ENCODE measurements at regions not wholly inside any gene's neighbourhood (a gene's known extent, or its start where the extent isn't known, plus 50 kb on each side); places are given as distances from the start of the nearest gene placed in this dataset.

GRCh38 chr3:34724916-34725499 is 914.3 kb upstream of the ARPP21 start:
- Mint-ChIP-seq H3K9me3 (peaks cover 0 to 7% (median 3%) of the 10 kb centered on the region in 3 donors), H3K27ac (no peak overlapping the region), H3K36me3 (no peaks in the 10 kb centered on the region), H3K4me3 (no peak overlapping the region), H3K4me1 (no peaks in the 10 kb centered on the region), H3K27me3 (peaks cover 0 to 3% of the 10 kb centered on the region in 2 donors)
- Histone ChIP-seq H3K9me3 (no peaks in the 10 kb centered on the region), H3K4me3 (ENCODE audit: control insufficient read depth in 1 of 2, extremely low read depth in 1 of 2, low read length in 1 of 2) (no peak overlapping the region), H3K4me1 (ENCODE audit: control insufficient read depth in 1 of 2, extremely low read depth in 1 of 2, insufficient read depth in 2 of 2, low read length in 2 of 2) (no peaks in the 10 kb centered on the region), H3K27ac (ENCODE audit: low read length) (no peak overlapping the region), H3K36me3 (ENCODE audit: control insufficient read depth in 2 of 2, extremely low read depth in 1 of 2, insufficient read depth in 1 of 2, low read length in 1 of 2) (no peaks in the 10 kb centered on the region), H3K27me3 (replicated peaks in 1 of 2; ENCODE audit: control insufficient read depth in 2 of 2, extremely low read depth in 1 of 2, insufficient read depth in 2 of 2, low read length in 1 of 2) (no peaks in the 10 kb centered on the region)
- DNase-seq (no peak), ATAC-seq (replicated peaks in 1 of 4) (no peak)
- no CpG with 5 or more reads among the region's 3 CpGs for WGBS (ENCODE audit: insufficient coverage)
- CTCF ChIA-PET, result no interaction called here
- POLR2A ChIA-PET, result no interaction called here

GRCh38 chr3:34725774-34726173 is 913.6 kb upstream of the ARPP21 start:
- Histone ChIP-seq H3K36me3 (ENCODE audit: control insufficient read depth in 2 of 2, extremely low read depth in 1 of 2, insufficient read depth in 1 of 2, low read length in 1 of 2) (no peaks in the 10 kb centered on the region), H3K4me3 (ENCODE audit: control insufficient read depth in 1 of 2, extremely low read depth in 1 of 2, low read length in 1 of 2) (no peak overlapping the region), H3K4me1 (ENCODE audit: control insufficient read depth in 1 of 2, extremely low read depth in 1 of 2, insufficient read depth in 2 of 2, low read length in 2 of 2) (no peaks in the 10 kb centered on the region), H3K27ac (ENCODE audit: low read length) (no peak overlapping the region), H3K9me3 (no peaks in the 10 kb centered on the region), H3K27me3 (replicated peaks in 1 of 2; ENCODE audit: control insufficient read depth in 2 of 2, extremely low read depth in 1 of 2, insufficient read depth in 2 of 2, low read length in 1 of 2) (no peaks in the 10 kb centered on the region)
- H3K4me3 Mint-ChIP-seq, result no peak overlapping the region
- CTCF ChIA-PET, result no interaction called here
- ATAC-seq (replicated peaks in 1 of 4), result no peak
- no peaks in the 10 kb centered on the region for H3K4me1 Mint-ChIP-seq
- H3K27me3 Mint-ChIP-seq, result peaks cover 0 to 3% of the 10 kb centered on the region in 2 donors
- no peaks in the 10 kb centered on the region for H3K36me3 Mint-ChIP-seq
- no peak for DNase-seq
- WGBS (ENCODE audit: insufficient coverage), result no CpG with 5 or more reads among the region's 2 CpGs
- no peak overlapping the region for H3K27ac Mint-ChIP-seq
- POLR2A ChIA-PET, result no interaction called here
- peaks cover 3 to 7% (median 6%) of the 10 kb centered on the region in 3 donors for H3K9me3 Mint-ChIP-seq

GRCh38 chr3:34727700-34728099 is 911.6 kb upstream of the ARPP21 start:
- no peak overlapping the region for H3K4me3 Mint-ChIP-seq
- ATAC-seq (replicated peaks in 1 of 4) (no peak), DNase-seq (no peak)
- H3K9me3 Mint-ChIP-seq, result peaks cover 3 to 11% (median 6%) of the 10 kb centered on the region in 3 donors
- POLR2A ChIA-PET, result no interaction called here
- CTCF ChIA-PET, result no interaction called here
- no CpG with 5 or more reads among the region's 2 CpGs for WGBS (ENCODE audit: insufficient coverage)
- no peaks in the 10 kb centered on the region for H3K4me1 Mint-ChIP-seq
- no peaks in the 10 kb centered on the region for H3K9me3 ChIP-seq
- no peak overlapping the region for H3K27ac ChIP-seq (ENCODE audit: low read length)
- no peaks in the 10 kb centered on the region for H3K36me3 Mint-ChIP-seq
- peaks cover 0 to 3% of the 10 kb centered on the region in 2 donors for H3K27me3 Mint-ChIP-seq
- no peaks in the 10 kb centered on the region for H3K4me1 ChIP-seq (ENCODE audit: control insufficient read depth in 1 of 2, extremely low read depth in 1 of 2, insufficient read depth in 2 of 2, low read length in 2 of 2)
- no peaks in the 10 kb centered on the region for H3K27me3 ChIP-seq (replicated peaks in 1 of 2; ENCODE audit: control insufficient read depth in 2 of 2, extremely low read depth in 1 of 2, insufficient read depth in 2 of 2, low read length in 1 of 2)
- H3K27ac Mint-ChIP-seq, result no peak overlapping the region
- H3K4me3 ChIP-seq (ENCODE audit: control insufficient read depth in 1 of 2, extremely low read depth in 1 of 2, low read length in 1 of 2), result no peak overlapping the region
- H3K36me3 ChIP-seq (ENCODE audit: control insufficient read depth in 2 of 2, extremely low read depth in 1 of 2, insufficient read depth in 1 of 2, low read length in 1 of 2), result no peaks in the 10 kb centered on the region

- ATAC-seq (replicated peaks in 1 of 4) (no peak), DNase-seq (no peak)
- H3K27ac ChIP-seq (ENCODE audit: low read length), result no peak overlapping the region
- no peaks in the 10 kb centered on the region for H3K9me3 ChIP-seq
- POLR2A ChIA-PET, result interaction anchor here in 1 of 2 donors (0.6 kb wide), 2 partner anchors 10 to 1527 kb away, joined by 4 read pairs; no protein-coding TSS in a partner anchor
- Mint-ChIP-seq H3K27me3 (no peaks in the 10 kb centered on the region), H3K27ac (no peak overlapping the region), H3K36me3 (no peaks in the 10 kb centered on the region), H3K4me3 (no peak overlapping the region), H3K4me1 (no peaks in the 10 kb centered on the region), H3K9me3 (peaks cover 0 to 3% (median 0%) of the 10 kb centered on the region in 3 donors)
- no peaks in the 10 kb centered on the region for H3K4me1 ChIP-seq (ENCODE audit: control insufficient read depth in 1 of 2, extremely low read depth in 1 of 2, insufficient read depth in 2 of 2, low read length in 2 of 2)
- H3K4me3 ChIP-seq (ENCODE audit: control insufficient read depth in 1 of 2, extremely low read depth in 1 of 2, low read length in 1 of 2), result no peak overlapping the region
- CTCF ChIA-PET, result no interaction called here
- H3K36me3 ChIP-seq (ENCODE audit: control insufficient read depth in 2 of 2, extremely low read depth in 1 of 2, insufficient read depth in 1 of 2, low read length in 1 of 2), result no peaks in the 10 kb centered on the region
- no peaks in the 10 kb centered on the region for H3K27me3 ChIP-seq (replicated peaks in 1 of 2; ENCODE audit: control insufficient read depth in 2 of 2, extremely low read depth in 1 of 2, insufficient read depth in 2 of 2, low read length in 1 of 2)
- no CpG with 5 or more reads among the region's 1 CpG for WGBS (ENCODE audit: insufficient coverage)
Measured at GRCh38 chr3:34742151-34742550, 897.2 kb upstream of the ARPP21 start.

- no peak for ATAC-seq (replicated peaks in 1 of 4)
- H3K4me1 ChIP-seq (ENCODE audit: control insufficient read depth in 1 of 2, extremely low read depth in 1 of 2, insufficient read depth in 2 of 2, low read length in 2 of 2), result no peaks in the 10 kb centered on the region
- no peak overlapping the region for H3K4me3 ChIP-seq (ENCODE audit: control insufficient read depth in 1 of 2, extremely low read depth in 1 of 2, low read length in 1 of 2)
- Mint-ChIP-seq H3K9me3 (peaks cover 7 to 10% (median 8%) of the 10 kb centered on the region in 3 donors), H3K27me3 (no peaks in the 10 kb centered on the region), H3K36me3 (no peaks in the 10 kb centered on the region), H3K4me1 (no peaks in the 10 kb centered on the region), H3K4me3 (no peak overlapping the region), H3K27ac (no peak overlapping the region)
- H3K36me3 ChIP-seq (ENCODE audit: control insufficient read depth in 2 of 2, extremely low read depth in 1 of 2, insufficient read depth in 1 of 2, low read length in 1 of 2), result no peaks in the 10 kb centered on the region
- ChIA-PET CTCF (interaction anchor here in 1 of 2 donors (0.6 kb wide), 1 partner anchor 30 kb away, joined by 7 read pairs; no protein-coding TSS in a partner anchor), POLR2A (no interaction called here)
- H3K27ac ChIP-seq (ENCODE audit: low read length), result no peak overlapping the region
- no peak for DNase-seq
- no peaks in the 10 kb centered on the region for H3K9me3 ChIP-seq
- 91% methylated on average over 5 of the region's 9 CpGs for WGBS (ENCODE audit: insufficient coverage)
- H3K27me3 ChIP-seq (replicated peaks in 1 of 2; ENCODE audit: control insufficient read depth in 2 of 2, extremely low read depth in 1 of 2, insufficient read depth in 2 of 2, low read length in 1 of 2), result no peaks in the 10 kb centered on the region
Measured at GRCh38 chr3:34758630-34759261, 880.6 kb upstream of the ARPP21 start.

- no peak overlapping the region for H3K27ac ChIP-seq (ENCODE audit: low read length)
- peaks cover 0 to 10% (median 2%) of the 10 kb centered on the region in 3 donors for H3K9me3 Mint-ChIP-seq
- H3K27ac Mint-ChIP-seq, result no peak overlapping the region
- ATAC-seq (replicated peaks in 1 of 4) (no peak), DNase-seq (no peak)
- H3K9me3 ChIP-seq, result no peaks in the 10 kb centered on the region
- no peaks in the 10 kb centered on the region for H3K27me3 ChIP-seq (replicated peaks in 1 of 2; ENCODE audit: control insufficient read depth in 2 of 2, extremely low read depth in 1 of 2, insufficient read depth in 2 of 2, low read length in 1 of 2)
- H3K4me3 Mint-ChIP-seq, result no peak overlapping the region
- WGBS (ENCODE audit: insufficient coverage), result 43% methylated on average over 1 of the region's 4 CpGs
- H3K27me3 Mint-ChIP-seq, result no peaks in the 10 kb centered on the region
- ChIA-PET POLR2A (no interaction called here), CTCF (no interaction called here)
- no peaks in the 10 kb centered on the region for H3K36me3 Mint-ChIP-seq
- H3K36me3 ChIP-seq (ENCODE audit: control insufficient read depth in 2 of 2, extremely low read depth in 1 of 2, insufficient read depth in 1 of 2, low read length in 1 of 2), result no peaks in the 10 kb centered on the region
- H3K4me3 ChIP-seq (ENCODE audit: control insufficient read depth in 1 of 2, extremely low read depth in 1 of 2, low read length in 1 of 2), result no peak overlapping the region
- no peaks in the 10 kb centered on the region for H3K4me1 Mint-ChIP-seq
- no peaks in the 10 kb centered on the region for H3K4me1 ChIP-seq (ENCODE audit: control insufficient read depth in 1 of 2, extremely low read depth in 1 of 2, insufficient read depth in 2 of 2, low read length in 2 of 2)
Measured at GRCh38 chr3:34777386-34777785, 861.9 kb upstream of the ARPP21 start.
